ENCODE measurements at regions not wholly inside any gene's neighbourhood (a gene's known extent, or its start where the extent isn't known, plus 50 kb on each side); places are given as distances from the start of the nearest gene placed in this dataset.

GRCh38 chr10:58971211-58971610 is 205.2 kb upstream of the PHYHIPL start:
- in situ Hi-C loops (cut with MboI): no loop called here
- BruUV-seq (replicated peaks): no TSS peak
- SMC1A ChIA-PET (ENCODE audit: uncharacterized antibody, unreplicated experiment): interaction anchor here (1.3 to 9.3 kb wide), 5 partner anchors 10 to 97 kb away, joined by 3 to 123 read pairs (median 5); no protein-coding TSS in a partner anchor

DNA sequence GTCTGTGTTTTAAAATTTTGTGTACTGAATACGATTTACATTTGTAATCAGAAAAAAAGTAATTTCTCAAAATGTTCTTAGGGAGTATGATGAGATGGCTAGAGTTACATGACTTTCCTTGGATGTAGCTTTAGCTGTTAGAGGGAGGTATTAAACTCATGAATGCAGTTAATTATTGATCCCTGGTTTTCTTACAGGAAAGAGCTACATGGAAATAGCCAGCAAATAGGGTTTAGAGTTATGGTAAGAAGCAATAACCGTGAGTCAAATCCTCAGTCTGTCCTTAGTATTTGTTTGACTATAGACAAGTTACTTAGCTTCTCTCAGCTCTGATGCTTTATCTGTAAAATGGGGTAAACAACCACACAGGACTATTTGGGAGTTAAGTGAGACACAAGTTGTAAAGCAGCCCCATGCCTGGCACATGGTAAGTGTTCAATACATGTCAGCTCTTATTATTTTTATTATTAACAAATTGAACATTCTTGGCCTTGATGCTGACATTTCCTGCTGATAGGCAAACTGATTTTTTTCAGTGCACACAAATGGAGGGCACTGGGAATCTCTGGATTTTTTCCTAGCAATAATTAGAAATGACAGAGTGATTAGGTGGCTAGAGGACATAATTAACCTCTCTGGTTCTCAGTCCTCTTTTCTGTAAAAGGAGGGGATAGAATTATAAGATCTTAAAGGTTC is 204.5 kb upstream of the PHYHIPL start:
- Histone ChIP-seq H3K9me3 (replicated peaks; ENCODE audit: control insufficient read depth, insufficient read depth, low read length) (no peaks in the 10 kb centered on the region), H4K20me1 (ENCODE audit: control insufficient read depth, insufficient read depth) (no peaks in the 10 kb centered on the region), H3K9ac (ENCODE audit: control insufficient read depth, insufficient read depth, low read length) (no peak overlapping the region), H3K36me3 (ENCODE audit: control insufficient read depth in 2 of 2, insufficient read depth in 2 of 2, low read length in 1 of 2) (no peaks in the 10 kb centered on the region), H3K27me3 (replicated peaks in 1 of 2; ENCODE audit: control insufficient read depth in 2 of 2, insufficient read depth in 2 of 2, low read length in 1 of 2) (no peaks in the 10 kb centered on the region), H3K27ac (ENCODE audit: control insufficient read depth, insufficient read depth) (no peak overlapping the region), H2AFZ (ENCODE audit: control insufficient read depth, low read depth, low read length) (no peak overlapping the region), H3K4me1 (ENCODE audit: control insufficient read depth, insufficient read depth, low read length) (no peaks in the 10 kb centered on the region), H3K4me2 (ENCODE audit: control insufficient read depth, insufficient read depth) (no peak overlapping the region), H3K4me3 (no peak overlapping the region), H3K79me2 (ENCODE audit: control insufficient read depth, insufficient read depth, low read length) (no peaks in the 10 kb centered on the region)
- RAD21 ChIA-PET (ENCODE audit: unreplicated experiment): interaction anchor here (0.7 to 1.3 kb wide), 2 partner anchors 28 to 109 kb away, joined by 3 to 5 read pairs; no protein-coding TSS in a partner anchor
- BruUV-seq (replicated peaks): no TSS peak
- in situ Hi-C loops (cut with MboI): no loop called here
- WGBS (ENCODE audit: insufficient coverage, insufficient replicate concordance, low lambda C conversion rate, missing lambda C conversion rate): 3% methylated on average over 2 of the region's 2 CpGs
- ATAC-seq (no peak), FAIRE-seq (no peak), DNase-seq (ENCODE audit: low read depth, low spot score) (no peak)
- CTCF ChIA-PET: interaction anchor here (1.7 to 8.6 kb wide), 2 partner anchors 9 to 20 kb away, joined by 5 to 56 read pairs; no protein-coding TSS in a partner anchor
- POLR2A ChIA-PET: no interaction called here
- intact Hi-C loops (cut with micrococcal nuclease; ENCODE audit: unreplicated experiment): no loop called here
- SMC1A ChIA-PET (ENCODE audit: uncharacterized antibody, unreplicated experiment): interaction anchor here (0.6 to 9.3 kb wide), 5 partner anchors 9 to 76 kb away, joined by 3 to 123 read pairs (median 4); no protein-coding TSS in a partner anchor
- TF ChIP-seq RCOR1 (conservative IDR thresholded peaks at IDR 0.05; ENCODE audit: low read depth, low read length): no peak
- TF ChIP-seq SMAD5 (IDR thresholded peaks at IDR 0.05; ENCODE audit: low read depth): no peak
- no peak for TF ChIP-seq MYC (IDR thresholded peaks at IDR 0.05; ENCODE audit: insufficient read depth, insufficient read length, insufficient replicate concordance, low read length, severe bottlenecking)
- no peak for TF ChIP-seq ETV6 (conservative IDR thresholded peaks at IDR 0.05 in 1 of 2, IDR thresholded peaks at IDR 0.05 in 1 of 2; ENCODE audit: borderline replicate concordance in 1 of 2, low read depth in 1 of 2)
- TF ChIP-seq ZNF207 (IDR thresholded peaks at IDR 0.05; ENCODE audit: borderline replicate concordance): no peak
- no peak for TF ChIP-seq CHD1 (IDR thresholded peaks at IDR 0.05; ENCODE audit: low read depth, low read length)
- no peak for TF ChIP-seq TCF3 (IDR thresholded peaks at IDR 0.05; ENCODE audit: borderline replicate concordance, insufficient read depth, low read depth, low read length)
- no peak for TF ChIP-seq MAX (IDR thresholded peaks at IDR 0.05; ENCODE audit: low read depth, low read length)
- TF ChIP-seq POLR2AphosphoS5 (IDR thresholded peaks at IDR 0.05; ENCODE audit: low read length): no peak
- TF ChIP-seq NKRF (conservative IDR thresholded peaks at IDR 0.05): no peak

More at GRCh38 chr10:58971211-58971610, 205.2 kb upstream of the PHYHIPL start:
- no peak for FAIRE-seq
- TF ChIP-seq ZNF384 (IDR thresholded peaks at IDR 0.05; ENCODE audit: borderline replicate concordance, low read depth, low read length) (no peak), CREB1 (IDR thresholded peaks at IDR 0.05; ENCODE audit: low read depth) (no peak), KLF5 (IDR thresholded peaks at IDR 0.05; ENCODE audit: partially characterized antibody) (no peak), RELA (IDR thresholded peaks at IDR 0.05; ENCODE audit: borderline replicate concordance, partially characterized antibody) (no peak), NBN (IDR thresholded peaks at IDR 0.05) (no peak), CREM (IDR thresholded peaks at IDR 0.05; ENCODE audit: low read depth) (no peak), RBBP5 (conservative IDR thresholded peaks at IDR 0.05) (no peak), TARDBP (IDR thresholded peaks at IDR 0.05; ENCODE audit: borderline replicate concordance) (no peak), EZH2 (IDR thresholded peaks at IDR 0.05; ENCODE audit: borderline replicate concordance, control insufficient read depth, low read depth, low read length) (no peak), SUPT20H (IDR thresholded peaks at IDR 0.05; ENCODE audit: borderline replicate concordance, control insufficient read depth, low read depth, low read length) (no peak), BCL11A (IDR thresholded peaks at IDR 0.05; ENCODE audit: low read depth, low read length) (no peak), MTA3 (IDR thresholded peaks at IDR 0.05; ENCODE audit: borderline replicate concordance, low read length) (no peak)
- no peak overlapping the region for H3K27ac ChIP-seq (ENCODE audit: control insufficient read depth, insufficient read depth)
- no peaks in the 10 kb centered on the region for H3K27me3 ChIP-seq (replicated peaks in 1 of 2; ENCODE audit: control insufficient read depth in 2 of 2, insufficient read depth in 2 of 2, low read length in 1 of 2)
- H3K36me3 ChIP-seq (ENCODE audit: control insufficient read depth in 2 of 2, insufficient read depth in 2 of 2, low read length in 1 of 2): no peaks in the 10 kb centered on the region
- CTCF ChIA-PET: interaction anchor here (1.7 to 8.6 kb wide), 2 partner anchors 10 to 21 kb away, joined by 5 to 56 read pairs; no protein-coding TSS in a partner anchor
- no peaks in the 10 kb centered on the region for H3K9me3 ChIP-seq (replicated peaks; ENCODE audit: control insufficient read depth, insufficient read depth, low read length)
- H3K79me2 ChIP-seq (ENCODE audit: control insufficient read depth, insufficient read depth, low read length): no peaks in the 10 kb centered on the region
- H4K20me1 ChIP-seq (ENCODE audit: control insufficient read depth, insufficient read depth): no peaks in the 10 kb centered on the region
- H3K4me3 ChIP-seq: no peak overlapping the region
- RAD21 ChIA-PET (ENCODE audit: unreplicated experiment): interaction anchor here (0.7 to 1.3 kb wide), 3 partner anchors 9 to 110 kb away, joined by 3 to 5 read pairs (median 3); no protein-coding TSS in a partner anchor
- H3K4me1 ChIP-seq (ENCODE audit: control insufficient read depth, insufficient read depth, low read length): no peaks in the 10 kb centered on the region
- no peak for DNase-seq (ENCODE audit: low read depth, low spot score)
- no peak overlapping the region for H3K9ac ChIP-seq (ENCODE audit: control insufficient read depth, insufficient read depth, low read length)
- intact Hi-C loops (cut with micrococcal nuclease; ENCODE audit: unreplicated experiment): no loop called here
- no peak for ATAC-seq
- no peak overlapping the region for H2AFZ ChIP-seq (ENCODE audit: control insufficient read depth, low read depth, low read length)
- H3K4me2 ChIP-seq (ENCODE audit: control insufficient read depth, insufficient read depth): no peak overlapping the region
- POLR2A ChIA-PET: no interaction called here

Measured in GM12878 (cell line).